GM19452 (cell line): ENCODE measurements at regions not wholly inside any gene's neighbourhood (a gene's known extent, or its start where the extent isn't known, plus 50 kb on each side); places are given as distances from the start of the nearest gene placed in this dataset.

Experiments used
- ATAC-seq: cut with Tn5 transposase; IDR thresholded peaks from one replicate; pipeline ENCODE4 v1.9.1; 2021; ENCODE audit not compliant: unreplicated experiment

- no peak for ATAC-seq
Observed at GRCh38 chrX:69085151-69085550, 80.1 kb downstream of the PJA1 start.

- no peak for ATAC-seq
Observed at GRCh38 chrX:69083801-69084200, 81.5 kb downstream of the PJA1 start.

DNA sequence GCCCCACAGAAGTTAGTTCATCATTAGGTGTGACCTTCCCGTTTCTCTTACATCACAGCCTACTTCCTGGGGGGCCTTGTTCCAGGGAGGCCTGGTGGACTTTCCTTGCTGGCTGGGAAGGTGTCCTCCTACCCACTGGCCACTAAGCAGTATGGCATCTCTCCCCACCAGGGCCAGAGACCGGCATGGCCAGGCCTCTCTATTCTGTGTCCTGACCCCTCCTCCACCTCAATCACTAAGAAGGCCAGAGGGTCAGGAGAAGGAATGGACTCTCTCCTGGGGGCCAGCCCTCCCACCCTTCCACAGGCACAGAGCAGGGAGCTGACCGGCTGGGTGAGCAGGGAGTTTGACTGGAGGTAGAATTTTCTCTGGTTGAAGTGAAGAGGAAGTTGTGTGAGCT lies 81.9 kb downstream of the PJA1 start:
- no peak for ATAC-seq

- no peak for ATAC-seq
Observed at GRCh38 chrX:69082753-69083150, 82.5 kb downstream of the PJA1 start.

DNA sequence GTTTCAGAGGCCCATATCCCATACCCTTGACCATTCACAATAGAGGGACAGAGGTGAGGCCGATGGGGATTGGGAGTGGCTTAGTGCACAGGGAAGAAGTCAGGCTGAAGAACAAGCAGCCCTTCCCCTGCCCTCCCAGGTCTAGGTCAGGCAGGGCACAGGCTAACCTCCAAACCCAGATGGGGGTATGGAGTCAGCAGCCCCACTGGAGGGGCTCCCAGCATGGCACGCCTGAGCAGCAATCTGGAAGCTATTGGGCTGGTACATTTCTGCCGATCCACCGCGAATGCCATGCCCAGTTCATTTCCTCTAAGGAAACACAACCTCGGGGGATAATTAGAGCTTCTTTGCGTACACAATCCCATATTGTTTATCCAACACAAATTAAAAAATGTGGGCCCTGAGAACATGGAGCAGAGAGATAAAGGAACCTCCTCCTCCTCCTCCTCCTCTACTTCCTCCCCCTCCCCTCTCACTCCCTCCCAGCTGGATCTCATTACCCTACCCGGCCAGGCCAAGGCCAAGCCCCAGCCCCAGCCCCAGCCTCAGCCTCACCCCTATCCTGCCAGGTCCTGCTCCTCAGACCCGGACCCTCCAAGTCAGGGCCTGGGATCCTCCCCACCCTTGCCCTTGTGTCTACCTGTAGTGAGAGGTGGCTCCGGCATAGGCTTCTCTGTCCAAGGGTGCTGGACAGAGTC lies 83.0 kb downstream of the PJA1 start:
- ATAC-seq, result no peak

GRCh38 chrX:69080855-69081465 lies 84.3 kb downstream of the PJA1 start:
- ATAC-seq, result no peak

DNA sequence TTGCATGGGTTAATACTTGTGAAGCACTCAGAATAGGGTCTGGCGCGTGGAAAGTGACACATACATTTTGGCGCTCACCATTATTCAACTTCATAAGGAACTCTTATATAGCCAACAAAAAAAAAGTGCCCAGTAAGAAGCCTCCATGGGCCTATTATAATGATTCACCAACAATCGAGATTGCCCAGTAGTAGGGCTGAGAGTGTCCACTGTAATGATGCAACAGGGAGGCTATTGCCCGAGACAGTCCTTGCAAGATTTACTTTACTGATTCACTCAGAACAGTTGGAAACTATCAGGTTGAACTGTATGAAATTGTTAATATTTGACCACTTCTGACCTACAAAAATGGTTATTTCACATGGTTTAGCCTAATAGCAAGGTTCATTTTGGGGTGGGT lies 86.0 kb downstream of the PJA1 start:
- no peak for ATAC-seq

GRCh38 chrX:69077895-69078455 lies 87.3 kb downstream of the PJA1 start:
- ATAC-seq, result no peak

DNA sequence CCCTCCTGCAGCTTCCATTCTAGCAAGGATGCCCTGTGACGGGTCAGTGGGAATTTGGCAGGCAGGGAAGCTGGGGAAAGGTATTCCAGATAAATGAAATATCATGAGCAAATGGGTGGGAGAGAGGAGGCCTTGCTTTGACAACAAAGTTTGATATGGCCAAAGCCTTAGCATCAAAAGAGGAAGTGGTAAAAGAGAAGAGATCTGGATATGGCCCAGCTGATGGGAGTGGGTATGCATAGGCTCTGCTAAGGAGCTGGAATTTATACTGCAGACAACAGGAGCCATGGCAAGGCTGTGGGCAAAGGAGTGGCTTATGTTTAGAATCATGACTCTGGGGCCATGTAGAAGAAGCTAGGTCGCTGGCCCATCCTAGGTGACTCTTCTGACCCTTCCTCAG lies 89.2 kb downstream of the PJA1 start:
- ATAC-seq, result no peak

DNA sequence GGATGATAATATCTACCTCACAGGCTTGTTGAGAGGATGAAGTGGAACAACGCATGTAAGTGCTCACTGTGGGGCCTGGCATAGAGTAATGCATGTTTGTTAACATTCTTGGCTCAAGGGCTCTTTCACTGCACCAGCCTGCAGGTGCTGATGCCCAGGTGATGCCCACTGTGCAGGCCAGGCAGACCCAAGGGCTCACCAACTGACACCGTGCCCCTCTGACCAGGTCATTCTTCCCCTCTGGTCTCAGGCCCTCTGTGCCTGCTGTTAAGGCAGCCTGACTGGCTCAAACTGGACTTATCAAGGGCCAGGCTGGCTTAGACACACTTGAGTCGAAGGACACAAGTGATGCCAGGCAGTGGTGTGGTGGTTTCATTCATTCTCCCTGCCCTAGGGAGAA lies 90.5 kb downstream of the PJA1 start:
- ATAC-seq, result no peak

GRCh38 chrX:69073721-69074120 lies 91.5 kb downstream of the PJA1 start:
- no peak for ATAC-seq

GRCh38 chrX:69073241-69073640 lies 92.0 kb downstream of the PJA1 start:
- ATAC-seq, result no peak

DNA sequence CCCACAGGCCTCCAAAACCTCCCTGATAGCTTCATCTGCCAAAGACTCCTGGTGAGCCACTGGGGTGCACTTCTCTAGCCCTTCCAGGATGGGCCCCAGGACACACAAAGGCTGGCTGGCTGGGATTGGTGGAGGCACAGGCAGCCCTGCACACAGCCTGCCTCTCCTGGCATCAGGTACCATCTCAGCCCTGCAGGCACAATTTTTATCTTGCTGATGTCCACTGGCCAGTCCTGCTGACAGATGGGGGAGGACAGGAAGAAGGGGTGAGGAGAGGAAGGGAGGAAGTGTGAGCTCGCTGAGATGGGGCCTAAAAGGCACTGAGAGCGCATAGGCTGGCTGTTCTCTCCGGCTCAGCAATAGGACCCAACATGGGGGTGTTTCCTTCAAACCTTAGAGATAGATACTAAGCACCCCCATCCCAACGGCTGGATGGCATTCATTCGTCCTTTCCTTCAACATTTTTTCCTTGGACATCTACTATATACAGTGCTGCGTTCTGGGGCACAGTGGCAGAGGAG lies 92.7 kb downstream of the PJA1 start:
- no peak for ATAC-seq

GRCh38 chrX:69070949-69071650 lies 94.2 kb downstream of the PJA1 start:
- ATAC-seq, result no peak

- no peak for ATAC-seq
Observed at GRCh38 chrX:69069876-69070275, 95.4 kb downstream of the PJA1 start.

GRCh38 chrX:69069086-69069445 lies 96.2 kb downstream of the PJA1 start:
- no peak for ATAC-seq

- ATAC-seq, result no peak
Observed at GRCh38 chrX:69068301-69069085, 96.8 kb downstream of the PJA1 start.

DNA sequence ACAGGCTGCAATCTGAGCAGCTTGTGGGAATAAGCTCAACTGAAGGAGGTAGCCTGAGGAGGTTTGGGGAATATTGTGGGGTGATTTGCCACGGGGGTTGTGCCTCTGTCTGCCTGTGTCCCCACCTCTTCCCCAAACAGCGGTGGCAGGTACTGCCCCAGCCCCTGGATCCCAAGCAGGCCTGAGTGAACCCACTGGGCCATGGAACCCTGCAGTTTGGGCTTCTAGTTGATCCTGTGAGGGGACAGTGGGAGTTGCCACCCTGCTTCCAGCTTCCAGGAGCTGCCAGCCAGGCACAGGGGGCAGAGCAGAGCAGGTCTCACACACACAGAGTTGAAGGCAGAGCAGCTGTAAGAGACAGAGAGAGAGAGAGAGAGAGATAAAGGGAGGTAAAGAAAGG lies 97.4 kb downstream of the PJA1 start:
- ATAC-seq, result no peak

- no peak for ATAC-seq
Observed at GRCh38 chrX:69066966-69067525, 98.2 kb downstream of the PJA1 start.

DNA sequence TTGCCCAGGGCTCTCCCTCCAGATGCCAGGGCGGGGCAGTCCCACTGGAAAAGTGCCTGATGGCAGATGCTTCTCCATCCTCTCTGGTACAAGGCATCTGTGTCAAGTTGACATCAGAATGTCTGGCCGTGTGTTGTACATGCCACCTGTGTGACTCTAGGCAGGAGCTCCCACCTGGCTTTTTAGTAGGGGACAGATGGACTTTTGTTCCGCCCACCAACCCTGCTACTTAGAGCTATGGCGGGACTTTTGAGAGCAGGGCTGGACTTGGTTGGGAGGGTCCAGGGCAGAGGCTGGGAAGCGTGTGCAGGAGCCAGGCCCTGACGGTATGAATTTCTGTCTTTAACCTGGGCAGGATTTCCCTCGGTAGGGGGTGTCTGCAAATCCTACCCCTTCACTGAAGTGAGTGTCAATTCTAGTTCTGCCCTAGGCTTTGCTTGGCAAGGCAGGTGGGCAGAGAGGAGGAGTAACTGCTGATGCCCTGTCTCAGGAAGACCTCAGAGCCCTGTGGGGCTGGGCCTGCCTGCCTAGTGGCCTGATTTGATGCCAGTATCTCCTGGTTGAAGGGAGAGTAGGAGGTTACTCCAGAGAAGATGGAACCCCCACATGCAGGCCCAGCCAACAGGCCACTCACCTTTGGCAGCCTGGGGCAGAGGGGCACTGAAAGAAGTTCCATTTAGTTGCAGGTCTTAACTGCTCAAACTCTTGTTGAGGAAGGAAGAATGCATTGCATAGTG lies 99.1 kb downstream of the PJA1 start:
- ATAC-seq, result no peak
